Neural cell (in vitro differentiated cells): ENCODE measurements at regions not wholly inside any gene's neighbourhood (a gene's known extent, or its start where the extent isn't known, plus 50 kb on each side); places are given as distances from the start of the nearest gene placed in this dataset.
"Not testable (repeated sequence)": the region's sequence is repeated elsewhere in the genome, so short reads cannot be mapped to it uniquely, and the experiment has no call there.

Source experiments
- H2AFZ ChIP-seq: fragments of 200-600, 300-800 bp; sonication (generic), shearing (Covaris generic); 2 replicates; pipeline ENCODE4 v1.6.0; 2014; ENCODE audit warnings: low read depth, mild to moderate bottlenecking, antibody characterized with exemption, low read length, moderate library complexity
- H3F3A ChIP-seq: fragments of 200-600 bp; shearing (Covaris generic); 2 replicates; pipeline ENCODE4 v1.6.1; 2016; ENCODE audit warnings: mild to moderate bottlenecking, moderate library complexity, mixed read lengths, antibody characterized with exemption, low read length; ENCODE audit not compliant: insufficient read depth, poor library complexity, severe bottlenecking
- H3K27ac ChIP-seq: fragments of 200-600, 300-800 bp; sonication (generic), shearing (Covaris generic); 2 replicates; pipeline ENCODE4 v1.5.1; 2014; ENCODE audit warnings: mild to moderate bottlenecking, low read length, moderate library complexity
- H3K27me3 ChIP-seq: fragments of 300-800, 200-600 bp; sonication (generic), shearing (Covaris generic); 2 replicates; pipeline ENCODE4 v1.6.0; 2014; ENCODE audit warnings: mild to moderate bottlenecking, low read depth, low read length, moderate library complexity; ENCODE audit not compliant: insufficient read depth
- H3K36me3 ChIP-seq: fragments of 300-800, 200-600 bp; sonication (generic), shearing (Covaris generic); 2 replicates; pipeline ENCODE4 v1.5.1; 2014; ENCODE audit warnings: mild to moderate bottlenecking, antibody characterized with exemption, low read length, moderate library complexity; ENCODE audit not compliant: insufficient read depth
- H3K4me2 ChIP-seq: fragments of 300-800, 200-600 bp; sonication (generic), shearing (Covaris generic); 2 replicates; pipeline ENCODE4 v1.6.0; 2014; ENCODE audit warnings: mild to moderate bottlenecking, low read length
- H3K4me3 ChIP-seq: fragments of 300-800, 200-600 bp; sonication (generic), shearing (Covaris generic); 2 replicates; pipeline ENCODE4 v1.5.1; 2014; ENCODE audit warnings: mild to moderate bottlenecking, low read length, moderate library complexity
- H3K79me2 ChIP-seq: fragments of 200-600 bp; shearing (Covaris generic); replicated peaks from 2 replicates; pipeline ENCODE4 v1.6.0; 2014; ENCODE audit warnings: mild to moderate bottlenecking, low read length, moderate library complexity; ENCODE audit not compliant: insufficient read depth
- H3K9ac ChIP-seq: fragments of 300-800, 200-600 bp; sonication (generic), shearing (Covaris generic); 2 replicates; pipeline ENCODE4 v1.6.1; 2016; ENCODE audit warnings: mild to moderate bottlenecking, low read length, mixed read lengths
- H3K9me2 ChIP-seq: fragments of 200-600 bp; shearing (Covaris generic); 2 replicates; pipeline ENCODE4 v1.6.1; 2016; ENCODE audit warnings: mild to moderate bottlenecking, low read length, mixed read lengths; ENCODE audit not compliant: insufficient read depth
- H3K9me3 ChIP-seq: fragments of 200-600, 300-800 bp; sonication (generic), shearing (Covaris generic); 2 replicates; pipeline ENCODE4 v1.6.1; 2016; ENCODE audit warnings: mild to moderate bottlenecking, mixed run types, low read length, moderate library complexity, mixed read lengths
- H4K20me1 ChIP-seq: fragments of 200-600 bp; shearing (Covaris generic); 2 replicates; pipeline ENCODE4 v1.6.1; 2016; ENCODE audit warnings: mild to moderate bottlenecking, mixed run types; ENCODE audit not compliant: insufficient read depth

DNA sequence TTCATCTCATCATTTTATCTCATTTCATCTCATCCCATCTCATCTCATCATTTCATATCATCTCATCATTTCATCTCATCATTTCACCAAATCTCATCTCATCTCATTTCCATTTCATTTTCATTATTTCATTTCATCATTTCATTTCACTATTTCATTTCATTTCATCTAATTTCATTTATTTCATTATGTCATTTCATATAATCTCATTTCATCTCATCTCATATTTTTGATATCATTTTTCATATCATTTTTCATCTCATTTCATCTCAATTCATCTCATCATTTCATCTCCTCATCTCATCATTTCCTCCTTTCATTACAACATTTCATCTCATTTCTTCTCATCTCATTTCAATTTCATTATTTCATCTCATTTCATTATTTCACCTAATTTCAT, 2866.8 kb downstream of the RPIA start:
- not testable (repeated sequence) for H3K9me2 ChIP-seq, H3K27ac ChIP-seq, H3K79me2 ChIP-seq, H2AFZ ChIP-seq, H3K4me3 ChIP-seq, H3K27me3 ChIP-seq, H3K9me3 ChIP-seq, H3K4me2 ChIP-seq, H4K20me1 ChIP-seq, H3F3A ChIP-seq, H3K36me3 ChIP-seq, H3K9ac ChIP-seq

DNA sequence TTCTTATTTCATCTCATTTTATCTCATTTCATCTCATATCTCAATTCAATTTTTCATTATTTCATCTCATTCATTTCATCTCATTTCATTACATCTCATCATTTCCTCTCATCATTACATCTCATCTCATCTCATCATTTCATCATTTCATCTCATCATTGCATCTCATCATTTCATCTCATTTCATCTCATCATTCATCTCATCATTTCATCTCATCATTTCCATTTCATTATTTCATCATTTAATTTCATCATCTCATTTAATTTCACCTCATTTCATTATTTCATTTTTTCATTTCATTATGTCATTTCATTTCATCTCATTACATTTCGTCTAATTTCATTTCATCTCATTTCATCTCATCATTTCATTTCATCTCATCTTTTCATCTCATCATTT, 2867.8 kb downstream of the RPIA start:
- H3K9me3 ChIP-seq, H4K20me1 ChIP-seq, H3K9me2 ChIP-seq, H3K27ac ChIP-seq, H3K36me3 ChIP-seq, H3K9ac ChIP-seq, H3K27me3 ChIP-seq, H3K4me3 ChIP-seq, H3K4me2 ChIP-seq, H3K79me2 ChIP-seq, H2AFZ ChIP-seq, H3F3A ChIP-seq: not testable (repeated sequence)

- H3K27ac ChIP-seq, H3K79me2 ChIP-seq, H4K20me1 ChIP-seq, H3F3A ChIP-seq, H3K4me2 ChIP-seq, H3K4me3 ChIP-seq, H3K9ac ChIP-seq, H2AFZ ChIP-seq, H3K36me3 ChIP-seq, H3K9me3 ChIP-seq, H3K9me2 ChIP-seq, H3K27me3 ChIP-seq: not testable (repeated sequence)
Observed at GRCh38 chr2:91559886-91560614, 2868.6 kb downstream of the RPIA start.

DNA sequence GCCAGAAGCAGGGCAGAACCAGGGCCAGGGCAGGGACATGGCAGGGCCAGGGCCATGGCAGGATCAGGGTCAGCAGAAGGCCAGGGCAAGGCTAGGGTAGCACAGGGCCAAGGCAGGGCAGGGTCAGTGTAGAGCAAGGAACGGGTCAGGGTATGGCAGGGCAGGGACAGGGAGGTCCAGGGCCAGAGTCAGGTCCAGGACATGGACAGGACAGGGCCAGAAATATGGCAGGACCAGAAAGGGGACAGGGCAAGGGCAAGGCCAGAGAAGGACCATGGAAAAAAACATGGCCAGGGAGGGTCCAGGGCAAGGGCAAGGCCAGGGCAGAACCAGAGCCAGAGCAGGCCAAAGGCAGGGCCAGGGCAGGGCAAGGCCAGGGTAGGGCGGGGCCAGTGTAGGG, 2870.7 kb downstream of the RPIA start:
- not testable (repeated sequence) for H3K79me2 ChIP-seq, H3K9ac ChIP-seq, H3K36me3 ChIP-seq, H3K9me3 ChIP-seq, H3K27ac ChIP-seq, H2AFZ ChIP-seq, H3K4me2 ChIP-seq, H3K9me2 ChIP-seq, H3K27me3 ChIP-seq, H4K20me1 ChIP-seq, H3K4me3 ChIP-seq, H3F3A ChIP-seq

DNA sequence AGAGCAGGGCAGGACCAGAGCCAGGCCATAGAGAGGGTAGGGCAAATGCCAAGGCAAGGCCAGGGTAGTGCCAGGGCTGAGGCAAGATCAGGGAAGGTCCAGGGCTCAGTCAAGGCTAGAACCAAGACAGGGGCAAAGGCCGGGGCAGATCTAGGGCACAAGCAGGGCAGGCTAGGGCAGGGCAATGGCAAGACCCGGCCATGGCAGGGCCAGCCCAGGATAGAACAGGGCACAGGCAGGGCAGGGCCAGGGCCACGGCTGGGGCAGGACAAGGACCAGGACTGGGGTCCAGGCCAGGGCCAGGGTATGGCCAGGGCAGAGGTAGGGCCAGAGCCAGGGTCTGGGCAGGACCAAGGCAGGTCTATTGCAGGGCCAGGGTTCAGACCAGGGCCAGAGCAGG, 2873.2 kb downstream of the RPIA start:
- H2AFZ ChIP-seq, H3K36me3 ChIP-seq, H3K9me3 ChIP-seq, H3K27ac ChIP-seq, H3F3A ChIP-seq, H3K27me3 ChIP-seq, H3K79me2 ChIP-seq, H3K4me2 ChIP-seq, H3K4me3 ChIP-seq, H3K9me2 ChIP-seq, H4K20me1 ChIP-seq, H3K9ac ChIP-seq: not testable (repeated sequence)

DNA sequence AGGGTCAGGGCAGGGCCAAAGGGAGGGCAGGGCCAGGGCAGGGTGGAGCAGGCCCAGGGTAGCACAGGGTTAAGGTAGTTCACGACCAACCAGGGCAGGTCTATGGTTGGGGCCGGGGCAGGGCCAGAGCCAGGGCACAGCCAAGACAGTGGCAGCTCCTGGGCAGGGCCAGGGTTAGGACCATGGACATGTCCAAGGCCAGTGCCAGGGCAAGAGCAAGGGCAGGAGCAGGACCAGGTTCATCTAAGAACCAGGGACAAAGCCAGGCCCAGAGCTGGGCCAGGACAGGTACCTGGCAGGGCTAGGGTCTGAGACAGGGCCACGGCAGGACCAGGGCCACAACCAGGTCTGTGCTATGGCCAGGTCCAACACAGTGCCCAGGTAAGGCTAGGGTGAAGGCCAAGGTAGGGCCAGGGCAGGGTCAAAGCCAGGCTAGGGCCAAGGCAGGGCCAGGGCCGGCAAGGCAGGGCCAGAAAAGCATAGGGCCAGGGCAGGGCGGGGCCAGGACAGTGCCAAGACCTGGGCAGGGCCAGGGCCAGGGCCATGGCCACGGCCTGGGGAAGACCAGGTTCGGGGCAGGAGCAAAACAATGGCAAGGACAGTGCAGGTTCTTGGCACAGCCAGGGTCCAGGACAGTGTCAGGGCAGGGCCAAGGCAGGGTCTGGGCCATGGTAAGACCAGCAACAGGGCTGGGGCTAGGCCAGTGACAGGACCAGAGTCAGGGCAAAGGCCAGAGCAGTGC, 2874.4 kb downstream of the RPIA start:
- H3K9ac ChIP-seq, result not testable (repeated sequence)

GRCh38 chr2:91566611-91567010, 2875.1 kb downstream of the RPIA start:
- not testable (repeated sequence) for H3K79me2 ChIP-seq, H2AFZ ChIP-seq, H4K20me1 ChIP-seq, H3K27me3 ChIP-seq, H3K9me3 ChIP-seq, H3F3A ChIP-seq, H3K4me2 ChIP-seq, H3K4me3 ChIP-seq, H3K36me3 ChIP-seq, H3K9me2 ChIP-seq, H3K9ac ChIP-seq, H3K27ac ChIP-seq

More for the DNA sequence above, 2874.4 kb downstream of the RPIA start:
- not testable (repeated sequence) for H3K4me3 ChIP-seq, H3K27ac ChIP-seq, H3K79me2 ChIP-seq, H3K36me3 ChIP-seq, H3K9me2 ChIP-seq, H3K4me2 ChIP-seq, H2AFZ ChIP-seq, H4K20me1 ChIP-seq, H3F3A ChIP-seq, H3K27me3 ChIP-seq, H3K9me3 ChIP-seq
